Kidney tubule cell (primary cell): ENCODE measurements at regions not wholly inside any gene's neighbourhood (a gene's known extent, or its start where the extent isn't known, plus 50 kb on each side); places are given as distances from the start of the nearest gene placed in this dataset.
A peak's percentile ranks its signal among the peaks of the same experiment; 100 is the strongest.

Source experiments
- DNase-seq: peaks from one replicate; pipeline ENCODE4 v3.0.0-alpha.2; 2018; ENCODE audit warnings: low spot score

DNA sequence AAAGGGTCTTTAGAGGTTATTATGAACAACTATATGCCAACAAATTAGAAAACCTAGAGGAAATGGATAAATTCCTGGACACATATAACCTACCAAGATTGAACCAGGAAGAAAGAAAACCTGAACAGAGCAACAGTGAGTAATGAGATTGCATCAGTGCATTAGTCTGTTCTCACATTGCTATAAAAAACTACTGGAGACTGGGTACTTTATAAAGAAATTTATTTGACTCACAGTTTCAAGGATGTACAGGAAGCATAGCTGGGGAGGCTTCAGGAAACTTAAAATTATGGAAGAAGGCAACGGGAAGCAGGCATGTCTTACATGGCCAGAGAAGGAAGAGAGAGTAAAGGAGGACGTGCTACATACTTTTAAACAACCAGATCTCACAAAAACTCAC is 70.8 kb upstream of the GNAZ start:
- peak; percentile 54 for DNase-seq

DNA sequence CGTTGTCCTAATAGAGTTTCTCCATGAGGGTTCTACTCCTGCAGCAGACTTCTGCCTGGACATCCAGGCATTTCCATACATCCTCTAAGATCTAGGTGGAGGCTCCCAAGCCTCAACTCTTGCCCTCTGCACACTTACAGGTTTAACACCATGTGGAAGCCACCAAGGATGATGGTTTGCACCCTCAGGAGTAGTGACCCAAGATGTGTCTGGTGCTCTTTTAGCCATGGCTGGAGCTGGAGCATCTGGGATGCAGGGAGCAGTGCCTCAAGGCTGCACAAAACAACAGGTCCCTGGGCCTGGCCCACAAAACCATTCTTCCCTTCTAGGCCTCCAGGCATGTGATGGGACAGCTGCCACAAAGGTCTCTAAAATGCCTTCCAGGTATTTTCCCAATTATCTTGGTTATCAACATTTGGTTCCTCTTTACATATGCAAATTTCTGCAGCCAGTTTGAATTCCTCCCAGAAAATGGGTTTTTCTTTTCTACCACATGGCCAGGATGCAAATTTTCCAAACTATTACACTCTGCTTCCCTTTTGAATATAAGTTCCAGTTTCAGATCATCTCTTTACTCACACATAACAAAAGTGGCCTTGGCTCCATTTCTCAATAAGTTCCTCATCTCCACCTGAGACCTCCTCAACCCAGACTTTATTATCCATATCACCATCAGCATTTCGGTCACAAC is 69.5 kb upstream of the GNAZ start:
- no peak for DNase-seq

DNA sequence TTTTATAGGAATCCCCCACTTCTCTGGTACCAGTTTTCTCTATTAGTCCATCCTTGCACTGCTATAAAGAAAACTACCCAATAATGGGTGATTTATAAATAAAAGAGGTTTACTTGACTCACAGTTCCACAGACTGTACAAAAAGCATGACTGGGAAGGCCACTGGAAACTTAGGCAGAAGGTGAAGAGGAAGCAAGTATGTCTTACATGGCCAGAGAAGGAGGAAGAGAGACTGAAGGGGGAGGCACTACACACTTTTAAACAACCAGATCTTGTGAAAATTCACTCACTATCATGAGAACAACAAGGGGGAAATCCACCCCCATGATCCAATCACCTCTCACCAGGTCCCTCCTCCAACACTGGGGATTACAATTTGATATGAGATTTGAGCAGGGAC is 68.9 kb upstream of the GNAZ start:
- DNase-seq, result no peak

DNA sequence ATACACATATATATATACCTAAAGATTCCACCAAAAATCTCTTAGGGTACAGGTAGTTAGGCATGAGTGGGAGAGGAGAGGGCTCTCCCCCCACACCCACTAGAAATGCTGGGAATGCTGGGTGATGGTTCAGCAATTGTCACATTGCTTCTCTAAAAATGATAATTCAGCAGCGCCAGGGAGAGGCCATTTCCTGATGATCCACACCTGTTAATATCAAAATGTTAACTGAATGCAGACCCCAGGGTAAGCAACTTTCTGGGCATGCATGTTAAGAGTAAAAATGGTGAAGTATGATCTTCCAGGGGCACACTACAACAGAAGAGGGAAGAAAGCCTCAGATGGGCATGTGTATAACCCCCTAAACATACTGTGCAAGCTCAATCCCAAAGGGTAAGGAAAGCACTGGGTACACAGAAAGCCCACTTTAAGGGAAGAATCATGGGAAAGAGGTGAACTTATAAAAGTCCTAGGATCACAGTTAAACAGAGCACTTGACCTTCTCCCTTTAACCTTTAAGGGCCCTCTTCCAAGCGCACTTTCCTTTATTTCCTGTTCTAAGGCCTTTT is 67.6 kb upstream of the GNAZ start:
- no peak for DNase-seq

DNA sequence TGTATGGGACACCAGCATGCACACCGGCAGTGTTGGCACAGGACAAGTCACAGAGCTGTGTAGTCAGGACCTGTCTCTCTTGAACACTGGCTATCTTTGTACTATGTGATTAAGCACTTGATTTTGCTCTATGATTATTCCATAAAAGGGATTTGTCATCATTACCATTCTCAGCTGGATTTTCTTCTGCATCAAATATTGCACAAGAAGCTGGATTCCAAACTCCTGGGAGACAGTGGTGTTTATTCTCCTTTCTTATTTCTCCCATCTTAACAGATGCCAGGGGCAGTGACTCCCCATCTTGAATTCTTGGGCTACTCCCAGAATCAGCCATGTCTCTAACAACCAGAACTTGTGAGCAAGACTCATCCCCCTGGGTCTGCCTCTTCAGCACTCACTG is 62.5 kb upstream of the GNAZ start:
- no peak for DNase-seq

DNA sequence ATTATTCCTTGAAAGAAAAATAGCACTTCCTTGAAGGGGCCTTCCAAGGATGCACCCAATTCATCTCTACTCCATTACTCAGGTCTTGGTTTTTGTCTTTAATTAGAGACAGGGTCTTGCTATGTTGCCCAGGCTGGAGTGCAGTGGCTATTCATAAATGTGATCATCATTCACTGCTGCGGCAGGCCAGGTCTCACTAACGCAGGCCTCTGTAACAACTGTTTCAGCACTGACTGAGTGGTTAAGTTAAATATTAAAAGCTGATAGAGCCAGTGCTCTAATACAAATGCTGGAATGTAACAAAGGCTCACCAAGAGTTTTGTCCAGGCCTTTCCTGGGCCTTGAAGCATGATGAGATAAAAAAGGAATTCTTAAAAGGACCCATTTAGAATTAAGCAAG is 61.4 kb upstream of the GNAZ start:
- peak; percentile 35 for DNase-seq
